ENCODE measurements at regions not wholly inside any gene's neighbourhood (a gene's known extent, or its start where the extent isn't known, plus 50 kb on each side); places are given as distances from the start of the nearest gene placed in this dataset.

DNA sequence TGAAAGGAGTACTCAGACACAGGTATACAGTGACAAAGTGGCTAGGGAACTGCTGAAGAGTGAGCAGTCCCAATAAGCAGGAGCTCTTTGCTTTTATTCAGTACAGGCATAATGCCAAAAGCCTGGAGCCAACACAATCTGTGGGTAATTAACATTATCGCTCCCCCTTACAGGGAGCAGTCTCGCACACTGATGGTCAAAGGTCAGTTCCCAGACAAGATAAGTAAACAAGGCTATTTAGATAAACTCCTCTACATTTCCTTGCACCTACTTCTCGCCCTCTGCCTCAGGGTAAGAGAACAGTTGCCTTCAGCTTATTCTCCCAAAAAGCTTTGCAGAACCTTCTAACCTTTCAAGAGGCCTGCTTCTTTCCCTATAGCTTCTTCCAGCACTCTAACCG is 73.9 kb upstream of the TAF9B start:
- DNase-seq: no peak

DNA sequence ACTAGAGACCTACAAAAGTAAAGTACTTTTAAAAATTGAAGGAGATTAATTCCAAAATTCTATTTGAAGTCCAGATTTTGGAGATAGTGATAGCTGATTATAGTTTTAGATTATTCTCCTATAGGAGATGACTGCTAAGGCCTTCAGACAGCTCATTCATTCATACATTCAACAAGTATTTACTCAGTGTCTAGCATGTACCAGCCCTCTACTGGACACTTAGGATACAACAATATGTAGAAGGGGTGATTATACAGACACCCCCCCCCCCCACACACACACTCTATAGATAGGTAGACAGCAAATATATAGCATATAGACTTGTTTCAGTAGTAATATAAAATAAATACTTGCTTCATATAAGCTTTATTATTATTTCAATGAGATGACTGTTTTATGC is 60.4 kb upstream of the TAF9B start:
- DNase-seq: peak; percentile 19

Measured in NCI-H69 (cell line).